ENCODE measurements at regions not wholly inside any gene's neighbourhood (a gene's known extent, or its start where the extent isn't known, plus 50 kb on each side); places are given as distances from the start of the nearest gene placed in this dataset.

GRCh38 chr11:134887896-134888295 lies 475.9 kb upstream of the B3GAT1 start:
- DNase-seq = no peak
- no peak for ATAC-seq (ENCODE audit: low read depth)
- intact Hi-C loops (cut with micrococcal nuclease) = no loop called here
- ChIA-PET CTCF (no interaction called here), POLR2A (no interaction called here)
- H3K27ac Mint-ChIP-seq = no peak overlapping the region
- peaks cover 7% of the 10 kb centered on the region for H3K27me3 Mint-ChIP-seq
- peaks cover 4% of the 10 kb centered on the region for H3K9me3 Mint-ChIP-seq
- H3K4me1 Mint-ChIP-seq = no peaks in the 10 kb centered on the region
- TF ChIP-seq CTCF (IDR thresholded peaks at IDR 0.05) = no peak
- no peaks in the 10 kb centered on the region for H3K36me3 Mint-ChIP-seq (ENCODE audit: low read depth)
- H3K4me3 Mint-ChIP-seq = no peak overlapping the region

GRCh38 chr11:134883484-134883883 lies 471.4 kb upstream of the B3GAT1 start:
- intact Hi-C loops (cut with micrococcal nuclease) = no loop called here
- TF ChIP-seq CTCF (IDR thresholded peaks at IDR 0.05) = no peak
- ATAC-seq (ENCODE audit: low read depth) (no peak), DNase-seq (no peak)
- no peaks in the 10 kb centered on the region for H3K4me1 Mint-ChIP-seq
- peaks cover 11% of the 10 kb centered on the region for H3K27me3 Mint-ChIP-seq
- ChIA-PET CTCF (no interaction called here), POLR2A (no interaction called here)
- no peaks in the 10 kb centered on the region for H3K9me3 Mint-ChIP-seq
- no peak overlapping the region for H3K27ac Mint-ChIP-seq
- no peaks in the 10 kb centered on the region for H3K36me3 Mint-ChIP-seq (ENCODE audit: low read depth)
- no peak overlapping the region for H3K4me3 Mint-ChIP-seq

- peaks cover 13% of the 10 kb centered on the region for H3K27me3 Mint-ChIP-seq
- ATAC-seq (ENCODE audit: low read depth) = no peak
- CTCF ChIA-PET = no interaction called here
- intact Hi-C loops (cut with micrococcal nuclease) = no loop called here
- TF ChIP-seq CTCF (IDR thresholded peaks at IDR 0.05) = no peak
- H3K9me3 Mint-ChIP-seq = no peaks in the 10 kb centered on the region
- H3K36me3 Mint-ChIP-seq (ENCODE audit: low read depth) = no peaks in the 10 kb centered on the region
- no peaks in the 10 kb centered on the region for H3K4me1 Mint-ChIP-seq
- DNase-seq = no peak
- no peak overlapping the region for H3K27ac Mint-ChIP-seq
- POLR2A ChIA-PET = no interaction called here
- no peak overlapping the region for H3K4me3 Mint-ChIP-seq
These were observed 470.7 kb upstream of the B3GAT1 start for GRCh38 chr11:134882671-134883297.

DNA sequence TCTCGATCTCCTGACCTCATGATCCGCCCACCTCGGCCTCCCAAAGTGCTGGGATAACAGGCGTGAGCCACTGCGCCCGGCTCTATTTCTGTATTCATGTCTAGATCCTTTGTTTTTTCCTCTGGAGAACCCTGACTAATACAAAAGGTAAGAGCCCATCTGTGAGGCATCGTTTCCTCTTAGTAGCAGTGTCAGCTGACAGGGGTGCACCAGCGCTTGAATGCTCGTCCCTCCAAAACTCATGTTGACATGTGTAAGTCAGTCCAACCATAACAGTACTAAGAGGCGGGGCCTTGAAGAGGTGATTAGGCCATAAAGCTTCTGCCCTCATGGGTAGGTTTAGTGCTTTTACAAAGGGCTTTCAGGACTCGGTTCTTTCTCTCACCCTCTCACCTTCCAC lies 470.1 kb upstream of the B3GAT1 start:
- peaks cover 10% of the 10 kb centered on the region for H3K27me3 Mint-ChIP-seq
- no peak for TF ChIP-seq CTCF (IDR thresholded peaks at IDR 0.05)
- H3K27ac Mint-ChIP-seq = no peak overlapping the region
- intact Hi-C loops (cut with micrococcal nuclease) = no loop called here
- DNase-seq = no peak
- ChIA-PET CTCF (no interaction called here), POLR2A (no interaction called here)
- H3K4me3 Mint-ChIP-seq = no peak overlapping the region
- no peaks in the 10 kb centered on the region for H3K36me3 Mint-ChIP-seq (ENCODE audit: low read depth)
- no peak for ATAC-seq (ENCODE audit: low read depth)
- H3K4me1 Mint-ChIP-seq = no peaks in the 10 kb centered on the region
- H3K9me3 Mint-ChIP-seq = no peaks in the 10 kb centered on the region

DNA sequence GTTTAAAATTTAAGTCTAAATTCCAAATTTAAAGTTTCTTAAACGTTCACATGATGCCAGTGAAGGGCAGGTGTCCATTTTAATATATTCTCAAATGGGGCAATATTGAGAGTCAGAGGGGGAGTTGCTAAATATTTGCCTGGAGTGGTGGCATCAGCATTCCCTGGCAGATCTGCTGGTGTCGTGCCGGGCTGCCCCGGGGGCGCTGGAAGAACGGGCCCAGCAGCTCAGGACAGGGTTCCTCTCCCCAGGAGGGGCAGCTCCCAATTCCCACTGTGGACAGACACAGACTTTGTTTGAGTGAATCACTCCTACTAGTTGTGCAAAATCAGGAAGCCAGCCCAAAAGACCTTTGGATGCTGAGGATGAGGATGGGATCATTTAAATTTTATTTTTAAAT lies 468.7 kb upstream of the B3GAT1 start:
- Mint-ChIP-seq H3K36me3 (ENCODE audit: low read depth) (no peaks in the 10 kb centered on the region), H3K27me3 (peaks cover 9% of the 10 kb centered on the region), H3K4me1 (no peaks in the 10 kb centered on the region), H3K9me3 (no peaks in the 10 kb centered on the region), H3K27ac (no peak overlapping the region), H3K4me3 (no peak overlapping the region)
- no peak for TF ChIP-seq CTCF (IDR thresholded peaks at IDR 0.05)
- CTCF ChIA-PET = interaction anchor here (0.7 kb wide), 1 partner anchor 20 kb away, joined by 3 read pairs; no protein-coding TSS in a partner anchor
- ATAC-seq (ENCODE audit: low read depth) = no peak
- intact Hi-C loops (cut with micrococcal nuclease) = no loop called here
- POLR2A ChIA-PET = no interaction called here
- no peak for DNase-seq
